Smooth muscle cell (in vitro differentiated cells): ENCODE measurements at regions not wholly inside any gene's neighbourhood (a gene's known extent, or its start where the extent isn't known, plus 50 kb on each side); places are given as distances from the start of the nearest gene placed in this dataset.

Experiments used
- DNase-seq: peaks from one replicate; lab custom pipeline; 2025; ENCODE audit not compliant: unreplicated experiment; lab: John Stamatoyannopoulos, UW
- H2AFZ ChIP-seq: fragments of 200-600 bp; sonication (generic); 2 replicates; pipeline ENCODE4 v1.6.0; 2016; ENCODE audit warnings: antibody characterized with exemption, low read depth, mild to moderate bottlenecking
- H3F3A ChIP-seq: fragments of 200-600 bp; sonication (generic); 2 replicates; pipeline ENCODE4 v1.6.0; 2017; ENCODE audit warnings: antibody characterized with exemption, low read depth
- H3K27ac ChIP-seq: fragments of 200-600 bp; sonication (generic); 2 replicates; pipeline ENCODE4 v1.5.1; 2016; ENCODE audit warnings: low read depth, mild to moderate bottlenecking
- H3K27me3 ChIP-seq: fragments of 200-600 bp; sonication (generic); 2 replicates; pipeline ENCODE4 v1.6.1; 2016; ENCODE audit warnings: low read depth, mild to moderate bottlenecking
- H3K36me3 ChIP-seq: fragments of 200-600 bp; sonication (generic); 2 replicates; pipeline ENCODE4 v1.5.1; 2016; ENCODE audit warnings: low read depth
- H3K4me1 ChIP-seq: fragments of 200-600 bp; sonication (generic); 2 replicates; pipeline ENCODE4 v1.5.1; 2016; ENCODE audit warnings: low read depth
- H3K4me2 ChIP-seq: fragments of 200-600 bp; sonication (generic); 2 replicates; pipeline ENCODE4 v1.6.0; 2016; ENCODE audit warnings: mild to moderate bottlenecking
- H3K4me3 ChIP-seq: fragments of 200-600 bp; sonication (generic); 2 replicates; pipeline ENCODE4 v1.5.1; 2016; ENCODE audit warnings: mild to moderate bottlenecking
- H3K79me2 ChIP-seq: fragments of 200-600 bp; sonication (generic); 2 replicates; pipeline ENCODE4 v1.6.0; 2016; ENCODE audit warnings: low read depth, mild to moderate bottlenecking
- H3K9ac ChIP-seq: fragments of 200-600 bp; sonication (generic); 2 replicates; pipeline ENCODE4 v1.6.0; 2016; ENCODE audit warnings: low read depth
- H3K9me3 ChIP-seq: fragments of 200-600 bp; sonication (generic); replicated peaks from 2 replicates; pipeline ENCODE4 v1.5.1; 2016; ENCODE audit warnings: low read depth
- H4K20me1 ChIP-seq: fragments of 200-600 bp; sonication (generic); 2 replicates; pipeline ENCODE4 v1.6.0; 2016; ENCODE audit warnings: low read depth
- WGBS: methylation state at CpG from one replicate; pipeline ENCODE4 v1.1.7; 2016; ENCODE audit warnings: low lambda C conversion rate; 5-methylcytosine and 5-hydroxymethylcytosine counted together
- TF ChIP-seq, protein P1 (sequence below): fragments of 200-600 bp; sonication (generic); IDR thresholded peaks from 2 replicates; pipeline ENCODE4 v1.5.1; 2017; ENCODE audit warnings: borderline replicate concordance, mild to moderate bottlenecking, antibody characterized with exemption; ENCODE audit not compliant: insufficient read depth, poor library complexity, severe bottlenecking

DNA sequence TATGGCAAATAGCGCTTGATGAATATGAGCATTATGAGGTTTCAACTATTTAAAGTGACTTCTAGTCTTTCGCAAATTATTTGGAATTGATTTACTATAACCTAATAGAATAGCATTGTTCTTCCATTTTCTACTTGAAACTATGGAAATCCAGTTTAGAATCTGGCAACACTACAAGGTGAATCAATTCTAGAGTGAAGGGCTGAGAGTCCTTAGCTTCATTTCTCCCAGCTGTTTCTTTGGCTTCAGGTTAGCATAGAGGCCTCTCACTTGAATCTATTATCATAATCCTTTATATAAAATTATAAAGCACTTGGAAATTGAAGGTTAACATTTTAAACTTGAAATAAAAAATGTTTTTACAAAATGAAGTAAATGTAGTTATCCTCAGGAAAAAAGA, 318.8 kb downstream of the CCDC85A start:
- no peaks in the 10 kb centered on the region for H4K20me1 ChIP-seq
- DNase-seq = no peak
- no peaks in the 10 kb centered on the region for H3K27me3 ChIP-seq
- no peaks in the 10 kb centered on the region for H3K36me3 ChIP-seq
- no peaks in the 10 kb centered on the region for H3K4me1 ChIP-seq
- no peaks in the 10 kb centered on the region for H3K79me2 ChIP-seq
- H3K27ac ChIP-seq = no peak overlapping the region
- H2AFZ ChIP-seq = no peak overlapping the region
- H3K4me2 ChIP-seq = no peak overlapping the region
- H3K9ac ChIP-seq = no peak overlapping the region
- 98% methylated on average over 2 of the region's 2 CpGs for WGBS
- H3K9me3 ChIP-seq = no peaks in the 10 kb centered on the region
- no peak overlapping the region for H3K4me3 ChIP-seq
- no peaks in the 10 kb centered on the region for H3F3A ChIP-seq
- TF ChIP-seq, protein P1, sequence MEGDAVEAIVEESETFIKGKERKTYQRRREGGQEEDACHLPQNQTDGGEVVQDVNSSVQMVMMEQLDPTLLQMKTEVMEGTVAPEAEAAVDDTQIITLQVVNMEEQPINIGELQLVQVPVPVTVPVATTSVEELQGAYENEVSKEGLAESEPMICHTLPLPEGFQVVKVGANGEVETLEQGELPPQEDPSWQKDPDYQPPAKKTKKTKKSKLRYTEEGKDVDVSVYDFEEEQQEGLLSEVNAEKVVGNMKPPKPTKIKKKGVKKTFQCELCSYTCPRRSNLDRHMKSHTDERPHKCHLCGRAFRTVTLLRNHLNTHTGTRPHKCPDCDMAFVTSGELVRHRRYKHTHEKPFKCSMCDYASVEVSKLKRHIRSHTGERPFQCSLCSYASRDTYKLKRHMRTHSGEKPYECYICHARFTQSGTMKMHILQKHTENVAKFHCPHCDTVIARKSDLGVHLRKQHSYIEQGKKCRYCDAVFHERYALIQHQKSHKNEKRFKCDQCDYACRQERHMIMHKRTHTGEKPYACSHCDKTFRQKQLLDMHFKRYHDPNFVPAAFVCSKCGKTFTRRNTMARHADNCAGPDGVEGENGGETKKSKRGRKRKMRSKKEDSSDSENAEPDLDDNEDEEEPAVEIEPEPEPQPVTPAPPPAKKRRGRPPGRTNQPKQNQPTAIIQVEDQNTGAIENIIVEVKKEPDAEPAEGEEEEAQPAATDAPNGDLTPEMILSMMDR = no peak

GRCh38 chr2:56505885-56506284, 322.1 kb downstream of the CCDC85A start:
- Histone ChIP-seq H3K9ac (no peak overlapping the region), H3K4me1 (no peaks in the 10 kb centered on the region), H3K4me3 (no peak overlapping the region)

GRCh38 chr2:56508662-56509061, 324.9 kb downstream of the CCDC85A start:
- WGBS = 93% methylated on average over 2 of the region's 2 CpGs

More at GRCh38 chr2:56505885-56506284, 322.1 kb downstream of the CCDC85A start:
- TF ChIP-seq, protein P1 = no peak
- H3K27ac ChIP-seq = no peak overlapping the region
- no peaks in the 10 kb centered on the region for H3F3A ChIP-seq
- no peaks in the 10 kb centered on the region for H3K27me3 ChIP-seq
- H3K4me2 ChIP-seq = no peak overlapping the region
- no peaks in the 10 kb centered on the region for H3K36me3 ChIP-seq
- 81% methylated on average over 3 of the region's 3 CpGs for WGBS
- no peaks in the 10 kb centered on the region for H3K79me2 ChIP-seq
- DNase-seq = no peak
- no peak overlapping the region for H2AFZ ChIP-seq
- no peaks in the 10 kb centered on the region for H4K20me1 ChIP-seq
- no peaks in the 10 kb centered on the region for H3K9me3 ChIP-seq

DNA sequence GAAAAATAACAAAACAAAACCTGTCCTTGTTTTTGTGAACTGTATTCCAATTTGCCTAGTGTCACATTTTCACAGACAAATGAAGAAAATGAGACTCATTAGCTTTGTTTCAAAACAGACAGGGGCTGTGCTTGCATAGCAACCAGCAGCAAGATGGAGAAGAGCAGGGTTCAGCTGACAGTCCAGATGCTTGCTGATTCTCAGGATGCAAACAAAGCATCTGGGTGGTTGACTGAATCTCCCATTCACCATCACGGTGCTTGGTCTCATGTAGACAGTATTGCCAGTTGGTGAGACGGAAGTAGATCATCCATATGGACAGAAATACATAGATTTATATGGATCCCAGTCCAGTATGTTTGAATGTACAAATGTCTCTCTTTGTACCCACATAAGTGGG, 326.8 kb downstream of the CCDC85A start:
- no peaks in the 10 kb centered on the region for H3K4me1 ChIP-seq
- no peaks in the 10 kb centered on the region for H4K20me1 ChIP-seq
- no peak overlapping the region for H3K4me3 ChIP-seq
- TF ChIP-seq, protein P1 = no peak
- no peaks in the 10 kb centered on the region for H3K27me3 ChIP-seq
- H3K79me2 ChIP-seq = no peaks in the 10 kb centered on the region
- H3K36me3 ChIP-seq = no peaks in the 10 kb centered on the region
- no peak for DNase-seq
- no peak overlapping the region for H3K4me2 ChIP-seq
- H2AFZ ChIP-seq = no peak overlapping the region
- no peaks in the 10 kb centered on the region for H3K9me3 ChIP-seq
- no peak overlapping the region for H3K27ac ChIP-seq
- no peak overlapping the region for H3K9ac ChIP-seq
- WGBS = 82% methylated on average over 2 of the region's 2 CpGs
- no peaks in the 10 kb centered on the region for H3F3A ChIP-seq

More at GRCh38 chr2:56508662-56509061, 324.9 kb downstream of the CCDC85A start:
- H3K4me1 ChIP-seq = no peaks in the 10 kb centered on the region
- no peaks in the 10 kb centered on the region for H4K20me1 ChIP-seq
- H3K4me3 ChIP-seq = no peak overlapping the region
- no peaks in the 10 kb centered on the region for H3K9me3 ChIP-seq
- H3K36me3 ChIP-seq = no peaks in the 10 kb centered on the region
- H3K27ac ChIP-seq = no peak overlapping the region
- H3K27me3 ChIP-seq = no peaks in the 10 kb centered on the region
- no peak overlapping the region for H3K4me2 ChIP-seq
- no peak for DNase-seq
- TF ChIP-seq, protein P1 = no peak
- no peaks in the 10 kb centered on the region for H3K79me2 ChIP-seq
- no peaks in the 10 kb centered on the region for H3F3A ChIP-seq
- no peak overlapping the region for H2AFZ ChIP-seq
- H3K9ac ChIP-seq = no peak overlapping the region
